Effector memory CD4-positive, alpha-beta T cell (primary cell): ENCODE measurements at regions not wholly inside any gene's neighbourhood (a gene's known extent, or its start where the extent isn't known, plus 50 kb on each side); places are given as distances from the start of the nearest gene placed in this dataset.
"Not testable (repeated sequence)": the region's sequence is repeated elsewhere in the genome, so short reads cannot be mapped to it uniquely, and the experiment has no call there.

Source experiments
- DNase-seq, 3 donors: peaks; one replicate each; pipeline ENCODE4 v3.0.0-alpha.2; 2020
- H3K27ac ChIP-seq: 2 replicates; pipeline ENCODE4 v1.7.0; 2013; ENCODE audit warnings: mild to moderate bottlenecking, low read length, moderate library complexity; ENCODE audit not compliant: insufficient read depth, poor library complexity, severe bottlenecking
- H3K27me3 ChIP-seq: replicated peaks from 2 replicates; pipeline ENCODE4 v1.7.0; 2013; ENCODE audit warnings: mild to moderate bottlenecking, low read length; ENCODE audit not compliant: insufficient read depth, control insufficient read depth, poor library complexity, severe bottlenecking
- H3K36me3 ChIP-seq: 2 replicates; pipeline ENCODE4 v1.7.0; 2013; ENCODE audit warnings: mild to moderate bottlenecking, low read length, moderate library complexity; ENCODE audit not compliant: control insufficient read depth, insufficient read depth
- H3K4me1 ChIP-seq: 2 replicates; pipeline ENCODE4 v1.7.0; 2013; ENCODE audit warnings: low read length, mild to moderate bottlenecking; ENCODE audit not compliant: control insufficient read depth, insufficient read depth, poor library complexity, severe bottlenecking
- H3K4me3 ChIP-seq: 2 replicates; pipeline ENCODE4 v1.7.0; 2013; ENCODE audit warnings: low read length, low read depth, mild to moderate bottlenecking; ENCODE audit not compliant: insufficient read depth, poor library complexity, severe bottlenecking
- H3K9me3 ChIP-seq: 2 replicates; pipeline ENCODE4 v1.7.0; 2013; ENCODE audit warnings: mild to moderate bottlenecking, low read length, moderate library complexity; ENCODE audit not compliant: control insufficient read depth

DNA sequence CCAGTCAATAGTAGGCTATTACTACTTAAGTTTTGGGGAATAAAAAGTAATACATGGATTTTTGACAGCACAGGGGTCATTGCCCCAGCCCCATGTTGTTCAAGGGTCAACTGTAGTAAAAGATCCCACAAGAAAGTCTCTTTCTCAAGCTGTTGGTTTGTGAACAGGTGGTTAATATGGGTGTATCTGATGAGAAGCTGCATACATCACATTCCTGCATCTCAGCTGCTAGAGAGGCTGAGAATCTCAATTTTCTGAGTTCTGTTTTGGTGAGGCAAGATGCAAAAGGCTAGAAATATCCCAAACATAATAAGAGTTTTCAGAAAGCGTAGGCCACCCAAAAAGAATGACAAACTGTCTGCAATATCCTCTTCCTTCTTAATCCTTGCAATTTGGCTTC lies 76.8 kb upstream of the DAPK1 start:
- H3K27me3 ChIP-seq, result no peaks in the 10 kb centered on the region
- no peak for DNase-seq
- H3K4me3 ChIP-seq, result no peak overlapping the region
- H3K27ac ChIP-seq, result no peak overlapping the region
- H3K36me3 ChIP-seq, result no peaks in the 10 kb centered on the region
- no peaks in the 10 kb centered on the region for H3K4me1 ChIP-seq
- H3K9me3 ChIP-seq, result no peaks in the 10 kb centered on the region

DNA sequence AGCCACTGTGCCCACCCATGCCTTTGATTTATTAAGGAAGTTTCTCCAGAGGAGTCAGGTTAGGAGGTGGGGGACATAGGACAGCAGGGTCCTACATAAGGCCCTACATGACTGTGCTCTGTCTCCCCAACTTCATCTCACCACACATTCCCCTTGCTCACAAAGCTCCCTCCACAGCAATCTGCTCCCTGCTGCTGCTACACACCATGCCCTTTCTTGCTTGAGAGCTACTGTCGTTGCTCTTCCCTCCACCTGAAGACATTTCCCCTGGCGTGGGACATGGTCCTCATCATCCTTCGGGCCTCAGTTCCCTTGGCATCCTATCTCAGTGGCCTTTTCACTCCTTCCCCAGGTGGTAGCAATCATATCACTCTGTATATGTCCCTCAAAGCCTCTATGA lies 75.9 kb upstream of the DAPK1 start:
- H3K9me3 ChIP-seq, result no peaks in the 10 kb centered on the region
- no peaks in the 10 kb centered on the region for H3K27me3 ChIP-seq
- no peak overlapping the region for H3K27ac ChIP-seq
- H3K4me1 ChIP-seq, result no peaks in the 10 kb centered on the region
- no peak overlapping the region for H3K4me3 ChIP-seq
- no peak for DNase-seq
- H3K36me3 ChIP-seq, result no peaks in the 10 kb centered on the region

DNA sequence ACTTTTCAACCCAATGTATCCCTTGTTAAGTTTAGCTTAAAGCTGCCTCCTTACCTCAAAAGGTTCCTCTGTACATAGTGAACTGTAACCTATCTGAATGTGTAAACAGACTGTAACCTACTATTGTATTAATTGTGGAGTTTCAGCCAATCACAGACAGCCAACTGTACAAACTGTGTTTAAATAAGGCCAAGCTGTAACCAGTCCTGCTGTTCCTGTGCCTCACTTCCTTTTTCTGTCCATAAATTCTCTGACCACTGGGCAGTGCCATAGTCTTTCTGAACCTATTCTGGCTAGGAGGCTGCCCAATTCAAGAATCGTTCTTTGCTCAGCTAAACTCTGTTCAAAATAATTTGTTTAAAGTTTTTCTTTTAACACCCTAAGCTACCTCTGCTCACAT lies 74.7 kb upstream of the DAPK1 start:
- H3K36me3 ChIP-seq, result no peaks in the 10 kb centered on the region
- DNase-seq, result no peak
- H3K4me1 ChIP-seq, result no peaks in the 10 kb centered on the region
- no peak overlapping the region for H3K27ac ChIP-seq
- no peaks in the 10 kb centered on the region for H3K27me3 ChIP-seq
- no peak overlapping the region for H3K4me3 ChIP-seq
- no peaks in the 10 kb centered on the region for H3K9me3 ChIP-seq

DNA sequence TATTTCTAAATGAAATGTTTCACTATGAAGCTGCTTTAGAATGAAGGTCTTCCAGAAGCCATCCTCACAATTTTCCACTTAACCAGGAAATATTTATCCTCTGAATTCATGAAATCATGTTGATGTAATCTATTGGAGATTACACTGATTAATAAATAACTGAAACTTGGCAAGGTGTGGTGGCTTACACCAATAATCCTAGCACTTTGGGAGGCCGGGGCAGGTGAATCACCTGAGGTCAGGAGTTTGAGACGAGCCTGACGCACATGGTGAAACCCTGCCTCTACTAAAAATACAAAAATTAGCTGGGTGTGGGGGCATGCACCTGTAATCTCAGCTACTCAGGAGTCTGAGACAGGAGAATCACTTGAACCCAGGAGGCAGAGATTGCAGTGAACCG lies 73.8 kb upstream of the DAPK1 start:
- H3K4me3 ChIP-seq, H3K36me3 ChIP-seq, DNase-seq, H3K9me3 ChIP-seq, H3K27me3 ChIP-seq, H3K4me1 ChIP-seq, H3K27ac ChIP-seq: not testable (repeated sequence)

DNA sequence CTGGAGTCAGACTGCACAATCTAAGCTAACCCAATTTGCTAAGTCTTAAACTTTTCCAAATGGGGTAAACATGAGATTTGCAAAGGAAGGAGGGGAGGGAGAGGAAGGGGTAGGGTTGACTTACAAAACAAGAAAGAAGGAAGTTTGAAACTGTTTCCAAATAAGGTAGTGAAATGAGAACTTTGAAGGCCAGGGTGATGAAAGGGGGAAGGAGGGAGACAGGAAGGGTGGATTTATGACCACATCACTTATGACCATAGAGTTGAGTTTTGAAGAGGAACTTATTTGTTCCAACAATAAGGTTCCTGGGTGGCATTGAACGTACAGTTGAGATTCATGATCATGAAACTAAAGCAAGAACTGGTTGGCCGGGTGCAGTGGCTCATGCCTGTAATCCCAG lies 72.5 kb upstream of the DAPK1 start:
- no peak for DNase-seq
- Histone ChIP-seq H3K4me1 (no peaks in the 10 kb centered on the region), H3K27me3 (no peaks in the 10 kb centered on the region), H3K27ac (no peak overlapping the region), H3K9me3 (no peaks in the 10 kb centered on the region), H3K4me3 (no peak overlapping the region), H3K36me3 (no peaks in the 10 kb centered on the region)

DNA sequence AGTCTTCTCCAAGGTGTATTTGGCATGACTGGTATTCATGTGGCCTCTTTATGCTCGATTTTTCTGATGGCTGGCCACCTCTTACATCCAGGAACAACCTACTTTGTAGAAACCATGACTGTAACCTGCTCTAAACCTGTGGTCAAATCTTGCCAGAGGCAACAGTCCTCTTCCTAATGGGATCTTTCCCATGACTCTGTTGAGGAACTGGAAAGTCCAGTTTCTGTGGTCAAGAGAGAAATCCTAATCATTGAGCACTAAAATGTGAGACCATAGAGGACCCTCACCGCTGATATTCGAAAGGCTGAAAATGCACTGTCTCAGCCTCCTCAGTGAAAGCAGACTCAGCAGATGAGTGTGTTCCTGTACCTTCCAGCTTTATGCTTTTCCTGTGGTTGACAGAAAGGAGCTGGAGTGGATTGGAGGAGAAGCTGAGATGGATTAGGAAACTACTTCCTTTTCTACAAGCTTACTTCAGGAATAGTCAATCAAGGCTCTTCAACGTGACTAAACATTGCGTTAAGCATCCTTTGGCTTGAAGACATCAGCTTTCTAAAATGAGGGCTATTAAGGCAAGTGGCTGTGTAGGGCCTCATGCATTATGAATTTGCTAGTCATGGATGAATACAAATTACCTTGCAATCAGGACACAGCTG lies 69.7 kb upstream of the DAPK1 start:
- H3K27ac ChIP-seq, result no peak overlapping the region
- H3K4me3 ChIP-seq, result no peak overlapping the region
- no peaks in the 10 kb centered on the region for H3K27me3 ChIP-seq
- H3K4me1 ChIP-seq, result no peaks in the 10 kb centered on the region
- H3K36me3 ChIP-seq, result no peaks in the 10 kb centered on the region
- no peaks in the 10 kb centered on the region for H3K9me3 ChIP-seq
- DNase-seq, result no peak

DNA sequence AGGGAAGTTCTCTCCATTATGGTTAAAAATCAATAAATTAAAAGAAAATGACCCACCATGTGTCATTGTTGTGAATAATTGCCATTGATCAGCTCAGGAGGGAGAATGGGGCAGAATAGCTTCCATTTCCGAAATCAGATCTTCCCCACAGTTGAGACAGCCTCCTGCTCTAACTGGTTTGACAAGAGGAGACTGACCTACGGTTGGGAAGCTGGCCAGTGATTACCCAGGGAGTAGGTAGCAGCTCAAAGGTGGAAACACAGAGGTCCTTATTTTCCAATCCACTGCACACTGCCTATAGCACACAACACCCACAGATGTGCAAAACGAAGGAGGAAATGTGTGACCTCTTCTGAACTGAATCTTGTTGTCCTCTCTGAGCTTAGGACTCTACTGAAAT lies 69.0 kb upstream of the DAPK1 start:
- no peaks in the 10 kb centered on the region for H3K4me1 ChIP-seq
- H3K27me3 ChIP-seq, result no peaks in the 10 kb centered on the region
- H3K36me3 ChIP-seq, result no peaks in the 10 kb centered on the region
- H3K4me3 ChIP-seq, result no peak overlapping the region
- H3K9me3 ChIP-seq, result no peaks in the 10 kb centered on the region
- DNase-seq, result no peak
- no peak overlapping the region for H3K27ac ChIP-seq

DNA sequence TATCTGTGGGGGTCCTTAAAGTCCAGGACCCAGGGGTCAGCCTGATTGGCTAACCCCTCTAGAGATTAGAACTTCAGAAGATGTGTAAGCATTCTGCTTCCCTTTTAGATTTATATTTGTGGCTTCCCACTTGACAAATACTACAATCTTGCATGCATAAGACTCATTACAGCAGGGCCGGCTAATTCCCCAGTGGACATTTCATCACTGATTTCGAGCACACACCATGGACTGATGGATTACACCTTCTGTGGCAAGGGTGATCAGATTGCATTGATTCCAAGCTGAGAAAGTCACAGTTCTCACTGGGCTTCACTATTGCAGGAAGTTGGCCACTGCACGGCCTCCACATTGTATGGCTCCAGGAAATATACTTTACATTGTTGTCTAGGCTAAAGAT lies 65.8 kb upstream of the DAPK1 start:
- no peaks in the 10 kb centered on the region for H3K4me1 ChIP-seq
- H3K27ac ChIP-seq, result no peak overlapping the region
- DNase-seq, result no peak

DNA sequence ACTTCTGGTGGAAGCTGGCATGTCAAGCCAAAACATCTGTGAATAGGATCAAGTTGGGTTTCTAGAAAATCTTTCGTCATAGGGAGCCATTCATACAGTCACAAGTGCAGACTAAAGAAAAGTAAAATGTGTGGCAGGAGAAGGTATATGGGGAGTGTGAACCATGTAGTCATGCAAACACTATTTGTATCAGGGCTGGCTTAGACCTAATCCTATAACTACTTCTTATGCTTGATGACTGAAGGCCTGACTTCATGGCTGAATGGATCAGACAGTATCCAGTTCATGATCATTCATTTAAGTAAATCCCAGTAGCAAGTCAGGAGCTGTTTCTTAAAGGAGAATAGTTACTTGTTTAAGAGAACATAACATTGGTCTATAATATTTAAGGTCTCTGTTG lies 63.8 kb upstream of the DAPK1 start:
- Histone ChIP-seq H3K4me3 (no peak overlapping the region), H3K9me3 (no peaks in the 10 kb centered on the region), H3K4me1 (no peaks in the 10 kb centered on the region), H3K27me3 (no peaks in the 10 kb centered on the region), H3K36me3 (no peaks in the 10 kb centered on the region), H3K27ac (no peak overlapping the region)
- no peak for DNase-seq

More for the DNA sequence above, 65.8 kb upstream of the DAPK1 start:
- Histone ChIP-seq H3K4me3 (no peak overlapping the region), H3K9me3 (no peaks in the 10 kb centered on the region), H3K27me3 (no peaks in the 10 kb centered on the region), H3K36me3 (no peaks in the 10 kb centered on the region)

DNA sequence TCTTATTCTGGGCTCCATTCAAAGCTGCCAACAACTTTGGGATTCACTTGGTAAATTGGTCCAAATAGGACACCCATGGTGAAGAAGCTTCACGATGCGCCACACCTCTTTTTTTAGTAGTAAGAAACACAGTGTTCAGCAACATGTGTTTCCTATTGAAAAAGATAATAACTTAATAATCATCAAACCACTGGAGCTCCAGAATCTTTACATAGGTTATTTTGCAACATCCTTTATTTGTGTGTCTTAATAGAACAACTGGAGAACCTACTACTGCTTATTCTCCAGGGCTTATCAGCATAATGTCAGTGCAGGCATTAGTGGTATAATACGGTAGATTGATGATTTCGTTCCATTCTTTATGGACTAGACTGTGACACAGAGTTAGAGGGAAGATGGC lies 63.3 kb upstream of the DAPK1 start:
- Histone ChIP-seq H3K36me3 (no peaks in the 10 kb centered on the region), H3K4me1 (no peaks in the 10 kb centered on the region), H3K27me3 (no peaks in the 10 kb centered on the region), H3K9me3 (no peaks in the 10 kb centered on the region), H3K4me3 (no peak overlapping the region), H3K27ac (no peak overlapping the region)
- no peak for DNase-seq
